ENCODE measurements at regions not wholly inside any gene's neighbourhood (a gene's known extent, or its start where the extent isn't known, plus 50 kb on each side); places are given as distances from the start of the nearest gene placed in this dataset.

- no peak for DNase-seq (ENCODE audit: low spot score)
- no TSS peak for BruUV-seq (replicated peaks)
- H3K9me3 ChIP-seq (ENCODE audit: low read depth, low read length, poor library complexity, severe bottlenecking): no peaks in the 10 kb centered on the region
- H3K27ac ChIP-seq (ENCODE audit: low read depth, low read length, poor library complexity, severe bottlenecking): no peak overlapping the region
- peaks cover 10% of the 10 kb centered on the region for H3K4me1 ChIP-seq (ENCODE audit: insufficient read depth, low read length, poor library complexity, severe bottlenecking)
- H3K4me3 ChIP-seq (ENCODE audit: low read depth, low read length, poor library complexity, severe bottlenecking): no peak overlapping the region
- ChIA-PET POLR2A (ENCODE audit: low non-redundant PET) (no interaction called here), CTCF (no interaction called here)
- intact Hi-C loops (cut with micrococcal nuclease; ENCODE audit: unreplicated experiment): no loop called here
- TF ChIP-seq CTCF (conservative IDR thresholded peaks at IDR 0.05; ENCODE audit: low read depth, low read length) (no peak), EZH2 (IDR thresholded peaks at IDR 0.05; ENCODE audit: borderline replicate concordance, low read depth, low read length, poor library complexity, severe bottlenecking) (no peak)
- H3K36me3 ChIP-seq (ENCODE audit: insufficient read depth, low read length, poor library complexity, severe bottlenecking): no peaks in the 10 kb centered on the region
- no peaks in the 10 kb centered on the region for H3K27me3 ChIP-seq (replicated peaks; ENCODE audit: insufficient read depth, low read depth, low read length, poor library complexity)
Measured at GRCh38 chr2:129274918-129275317, 704.5 kb upstream of the RAB6C start.

GRCh38 chr2:129275706-129276105 is 703.8 kb upstream of the RAB6C start:
- Histone ChIP-seq H3K27ac (ENCODE audit: low read depth, low read length, poor library complexity, severe bottlenecking) (no peak overlapping the region), H3K27me3 (replicated peaks; ENCODE audit: insufficient read depth, low read depth, low read length, poor library complexity) (no peaks in the 10 kb centered on the region), H3K36me3 (ENCODE audit: insufficient read depth, low read length, poor library complexity, severe bottlenecking) (no peaks in the 10 kb centered on the region), H3K4me3 (ENCODE audit: low read depth, low read length, poor library complexity, severe bottlenecking) (no peak overlapping the region), H3K4me1 (ENCODE audit: insufficient read depth, low read length, poor library complexity, severe bottlenecking) (peaks cover 10% of the 10 kb centered on the region), H3K9me3 (ENCODE audit: low read depth, low read length, poor library complexity, severe bottlenecking) (no peaks in the 10 kb centered on the region)
- intact Hi-C loops (cut with micrococcal nuclease; ENCODE audit: unreplicated experiment): no loop called here
- CTCF ChIA-PET: no interaction called here
- POLR2A ChIA-PET (ENCODE audit: low non-redundant PET): no interaction called here
- BruUV-seq (replicated peaks): no TSS peak
- TF ChIP-seq EZH2 (IDR thresholded peaks at IDR 0.05; ENCODE audit: borderline replicate concordance, low read depth, low read length, poor library complexity, severe bottlenecking) (no peak), CTCF (conservative IDR thresholded peaks at IDR 0.05; ENCODE audit: low read depth, low read length) (no peak)
- no peak for DNase-seq (ENCODE audit: low spot score)

- H3K4me1 ChIP-seq (ENCODE audit: insufficient read depth, low read length, poor library complexity, severe bottlenecking): peaks cover 10% of the 10 kb centered on the region
- H3K36me3 ChIP-seq (ENCODE audit: insufficient read depth, low read length, poor library complexity, severe bottlenecking): no peaks in the 10 kb centered on the region
- POLR2A ChIA-PET (ENCODE audit: low non-redundant PET): no interaction called here
- BruUV-seq (replicated peaks): TSS peak; percentile 71
- H3K27me3 ChIP-seq (replicated peaks; ENCODE audit: insufficient read depth, low read depth, low read length, poor library complexity): no peaks in the 10 kb centered on the region
- peak; percentile 32 for DNase-seq (ENCODE audit: low spot score)
- CTCF ChIA-PET: no interaction called here
- H3K27ac ChIP-seq (ENCODE audit: low read depth, low read length, poor library complexity, severe bottlenecking): peak overlapping the region; percentile 71
- no peak for TF ChIP-seq EZH2 (IDR thresholded peaks at IDR 0.05; ENCODE audit: borderline replicate concordance, low read depth, low read length, poor library complexity, severe bottlenecking)
- no peak for TF ChIP-seq CTCF (conservative IDR thresholded peaks at IDR 0.05; ENCODE audit: low read depth, low read length)
- no peak overlapping the region for H3K4me3 ChIP-seq (ENCODE audit: low read depth, low read length, poor library complexity, severe bottlenecking)
- H3K9me3 ChIP-seq (ENCODE audit: low read depth, low read length, poor library complexity, severe bottlenecking): no peaks in the 10 kb centered on the region
- intact Hi-C loops (cut with micrococcal nuclease; ENCODE audit: unreplicated experiment): no loop called here
Measured at GRCh38 chr2:129276978-129277584, 702.4 kb upstream of the RAB6C start.

Measured in A673 (cell line).